Activated naive CD8-positive, alpha-beta T cell treated with anti-CD3 and anti-CD28 coated beads, Interleukin-2, amount 10 ng/mL, durations not matched to agents 7 days and 5 days (primary cell): ENCODE measurements at regions not wholly inside any gene's neighbourhood (a gene's known extent, or its start where the extent isn't known, plus 50 kb on each side); places are given as distances from the start of the nearest gene placed in this dataset.
"Not testable (repeated sequence)": the region's sequence is repeated elsewhere in the genome, so short reads cannot be mapped to it uniquely, and the experiment has no call there.

Experiments used
- ATAC-seq: fragments of 150-1000 bp; cut with Tn5 transposase; one replicate; pipeline ENCODE4 v1.10.0; 2021; ENCODE audit warnings: low read depth, moderate library complexity
- POLR2A ChIA-PET: fragments of 350-600 bp; sonication (Branson Sonifier 250); formaldehyde crosslinking; loops from one replicate; lab custom pipeline; 2021; ENCODE audit warnings: antibody characterized with exemption; lab: Charles Lee
- DNase-seq: peaks from one replicate; pipeline ENCODE4 v3.0.0; 2021
- H3K27ac Mint-ChIP-seq: one replicate; pipeline ENCODE4 v1.8.0; 2022; ENCODE audit warnings: mild to moderate bottlenecking, mixed read lengths
- H3K27me3 Mint-ChIP-seq: one replicate; pipeline ENCODE4 v1.8.0; 2022; ENCODE audit warnings: mild to moderate bottlenecking, moderate library complexity, mixed read lengths
- H3K36me3 Mint-ChIP-seq: one replicate; pipeline ENCODE4 v1.8.0; 2021; ENCODE audit warnings: mild to moderate bottlenecking, mixed read lengths
- H3K4me1 Mint-ChIP-seq: one replicate; pipeline ENCODE4 v1.8.0; 2021; ENCODE audit warnings: mixed read lengths
- H3K4me3 Mint-ChIP-seq: one replicate; pipeline ENCODE4 v1.8.0; 2022; ENCODE audit warnings: mild to moderate bottlenecking, moderate library complexity, mixed read lengths
- H3K9me3 Mint-ChIP-seq: one replicate; pipeline ENCODE4 v1.8.0; 2021; ENCODE audit warnings: mixed read lengths

DNA sequence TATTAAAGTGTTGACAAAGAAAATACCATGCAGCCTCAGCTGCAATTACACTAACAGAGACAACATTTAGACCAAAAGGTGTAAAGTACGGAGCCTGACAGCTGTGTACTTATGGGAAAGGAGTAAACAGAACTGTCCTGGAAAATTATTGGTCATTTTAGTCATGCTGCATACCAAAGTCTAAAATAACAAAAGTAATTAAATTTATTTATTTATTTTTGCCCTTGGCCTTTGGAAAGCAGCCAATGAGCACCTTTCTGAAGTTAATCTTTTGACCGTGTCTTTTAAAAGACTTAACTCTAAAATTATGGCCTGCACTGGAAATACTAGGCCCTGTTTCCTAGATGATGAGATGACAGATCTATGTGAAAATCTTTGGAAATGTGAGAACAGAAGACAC lies 597.6 kb downstream of the NXPH1 start:
- H3K4me3 Mint-ChIP-seq = no peak overlapping the region
- DNase-seq (no peak), ATAC-seq (no peak)
- no peak overlapping the region for H3K27ac Mint-ChIP-seq
- POLR2A ChIA-PET = no interaction called here
- H3K4me1 Mint-ChIP-seq = no peaks in the 10 kb centered on the region
- no peaks in the 10 kb centered on the region for H3K36me3 Mint-ChIP-seq
- H3K9me3 Mint-ChIP-seq = peaks cover 2% of the 10 kb centered on the region
- no peaks in the 10 kb centered on the region for H3K27me3 Mint-ChIP-seq

- no peak overlapping the region for H3K4me3 Mint-ChIP-seq
- no peaks in the 10 kb centered on the region for H3K4me1 Mint-ChIP-seq
- H3K9me3 Mint-ChIP-seq = peaks cover 2% of the 10 kb centered on the region
- no peak for ATAC-seq
- H3K27ac Mint-ChIP-seq = no peak overlapping the region
- H3K27me3 Mint-ChIP-seq = no peaks in the 10 kb centered on the region
- no peak for DNase-seq
- H3K36me3 Mint-ChIP-seq = no peaks in the 10 kb centered on the region
- POLR2A ChIA-PET = no interaction called here
These were observed 598.0 kb downstream of the NXPH1 start for GRCh38 chr7:9031386-9031785.

DNA sequence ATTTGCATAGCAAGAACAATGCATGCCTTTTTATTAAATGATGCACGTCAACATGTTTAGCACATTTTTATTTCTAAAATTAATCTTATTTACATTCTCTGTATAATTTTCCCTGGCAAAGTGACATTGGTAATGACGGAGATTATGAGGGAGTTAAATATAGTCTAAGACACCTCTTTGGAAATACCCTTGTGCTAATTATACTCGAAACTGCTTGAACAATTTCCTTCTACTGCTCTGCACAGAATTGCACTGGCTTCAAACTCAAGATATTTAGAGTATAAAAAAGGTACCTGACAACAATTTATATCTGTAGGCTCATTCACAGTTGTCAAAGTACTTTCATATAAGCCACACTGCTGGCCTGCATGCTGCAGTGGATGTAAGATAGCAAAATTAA lies 602.7 kb downstream of the NXPH1 start:
- no peak for ATAC-seq
- DNase-seq = no peak
- H3K27me3 Mint-ChIP-seq = no peaks in the 10 kb centered on the region
- POLR2A ChIA-PET = no interaction called here
- no peaks in the 10 kb centered on the region for H3K9me3 Mint-ChIP-seq
- no peak overlapping the region for H3K4me3 Mint-ChIP-seq
- no peak overlapping the region for H3K27ac Mint-ChIP-seq
- H3K4me1 Mint-ChIP-seq = no peaks in the 10 kb centered on the region
- H3K36me3 Mint-ChIP-seq = no peaks in the 10 kb centered on the region

DNA sequence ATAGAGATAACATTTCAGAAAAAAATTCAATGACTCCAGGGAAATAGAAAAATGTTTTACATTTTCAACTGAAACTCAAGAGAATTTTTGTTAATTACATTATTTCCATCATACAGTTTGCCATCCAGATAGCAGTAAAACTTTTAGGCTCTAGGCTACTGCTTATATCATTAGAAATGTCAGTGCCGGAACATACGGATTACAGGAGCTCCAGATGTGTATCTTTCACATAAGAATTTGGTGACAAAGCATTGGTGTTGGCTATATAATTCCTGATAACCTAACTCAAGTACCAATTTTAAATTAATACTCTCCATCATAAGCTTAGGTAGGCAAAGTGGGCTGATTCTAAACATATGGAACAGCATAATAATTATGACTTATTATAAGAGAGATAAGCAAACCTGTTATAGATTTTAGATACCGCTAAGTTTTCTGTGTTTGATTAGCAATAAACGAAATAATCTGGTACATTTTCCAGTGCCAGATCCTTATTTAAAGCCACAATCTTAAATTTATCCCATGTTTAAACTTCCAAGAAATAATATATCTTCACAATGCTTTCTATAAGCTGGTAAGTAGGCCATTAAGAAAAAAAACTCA lies 637.9 kb downstream of the NXPH1 start:
- Mint-ChIP-seq H3K9me3 (peaks cover 10% of the 10 kb centered on the region), H3K4me1 (no peaks in the 10 kb centered on the region), H3K36me3 (no peaks in the 10 kb centered on the region), H3K27me3 (no peaks in the 10 kb centered on the region), H3K4me3 (no peak overlapping the region), H3K27ac (no peak overlapping the region)
- POLR2A ChIA-PET = no interaction called here
- DNase-seq (no peak), ATAC-seq (no peak)

DNA sequence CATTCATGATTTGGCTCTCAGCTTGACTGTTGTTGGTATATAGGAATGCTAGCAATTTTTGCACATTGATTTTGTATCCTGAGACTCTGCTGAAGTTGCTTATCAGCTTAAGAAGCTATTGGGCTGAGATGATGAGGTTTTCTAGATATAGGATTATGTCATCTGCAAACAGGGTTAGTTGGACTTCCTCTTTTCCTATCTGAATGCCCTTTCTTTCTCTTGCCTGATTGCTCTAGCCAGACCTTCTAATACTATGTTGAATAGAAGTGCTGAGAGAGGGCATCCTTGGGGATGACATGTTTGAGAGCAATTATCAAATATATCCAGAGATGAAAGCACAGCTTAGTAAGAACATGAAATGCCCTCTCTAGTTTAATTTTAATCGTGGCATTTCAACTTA lies 642.4 kb downstream of the NXPH1 start:
- DNase-seq, H3K9me3 Mint-ChIP-seq, H3K36me3 Mint-ChIP-seq, H3K27me3 Mint-ChIP-seq, H3K4me1 Mint-ChIP-seq, POLR2A ChIA-PET, H3K4me3 Mint-ChIP-seq, H3K27ac Mint-ChIP-seq, ATAC-seq: not testable (repeated sequence)

DNA sequence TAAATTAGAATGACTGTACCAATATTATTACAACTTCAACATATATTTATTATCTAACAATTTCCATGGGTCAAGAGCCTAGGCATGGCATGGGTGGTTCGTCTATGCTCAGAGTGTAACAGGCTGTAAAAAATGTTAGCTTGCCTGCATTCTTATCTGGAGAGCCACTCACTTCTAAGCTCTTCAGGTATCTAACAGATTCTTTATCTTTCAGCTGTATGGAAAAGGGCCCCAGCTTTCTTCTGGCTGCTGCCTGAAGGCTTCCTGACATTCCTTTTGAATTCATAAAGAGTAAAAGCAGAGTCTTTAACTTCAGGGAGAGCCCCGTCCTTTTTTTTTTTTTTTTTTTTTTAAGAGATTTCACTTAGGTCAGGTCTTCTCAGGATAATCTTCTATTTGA lies 648.8 kb downstream of the NXPH1 start:
- Mint-ChIP-seq H3K27ac (no peak overlapping the region), H3K27me3 (no peaks in the 10 kb centered on the region), H3K4me3 (no peak overlapping the region), H3K36me3 (no peaks in the 10 kb centered on the region), H3K9me3 (no peaks in the 10 kb centered on the region), H3K4me1 (no peaks in the 10 kb centered on the region)
- POLR2A ChIA-PET = no interaction called here
- ATAC-seq (no peak), DNase-seq (no peak)

GRCh38 chr7:9083837-9084236 lies 650.4 kb downstream of the NXPH1 start:
- Mint-ChIP-seq H3K27me3 (no peaks in the 10 kb centered on the region), H3K4me1 (no peaks in the 10 kb centered on the region), H3K4me3 (no peak overlapping the region), H3K27ac (no peak overlapping the region), H3K9me3 (no peaks in the 10 kb centered on the region), H3K36me3 (no peaks in the 10 kb centered on the region)
- ATAC-seq (no peak), DNase-seq (no peak)
- POLR2A ChIA-PET = no interaction called here

DNA sequence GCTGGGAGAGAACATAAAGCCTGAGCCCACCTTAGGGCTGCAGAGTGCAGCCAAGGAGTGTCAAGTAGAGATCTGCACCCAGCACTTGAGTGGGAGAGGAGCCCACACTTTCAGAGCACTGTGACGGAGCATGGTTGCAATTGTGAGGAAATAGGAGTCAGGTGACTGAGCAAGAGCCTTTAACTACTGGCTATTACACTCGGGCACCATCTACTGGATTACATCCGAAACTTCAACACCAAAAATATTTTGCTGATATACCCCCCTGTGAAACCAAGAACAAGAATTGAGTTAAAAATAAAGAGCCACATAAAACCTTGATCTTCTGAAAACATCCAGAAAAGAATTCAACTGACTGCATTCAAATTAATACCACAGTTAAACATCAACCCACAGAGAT lies 657.9 kb downstream of the NXPH1 start:
- Mint-ChIP-seq H3K4me3 (no peak overlapping the region), H3K27me3 (no peaks in the 10 kb centered on the region), H3K27ac (no peak overlapping the region), H3K36me3 (no peaks in the 10 kb centered on the region), H3K4me1 (no peaks in the 10 kb centered on the region), H3K9me3 (peaks cover 5% of the 10 kb centered on the region)
- ATAC-seq (no peak), DNase-seq (no peak)
- POLR2A ChIA-PET = no interaction called here

DNA sequence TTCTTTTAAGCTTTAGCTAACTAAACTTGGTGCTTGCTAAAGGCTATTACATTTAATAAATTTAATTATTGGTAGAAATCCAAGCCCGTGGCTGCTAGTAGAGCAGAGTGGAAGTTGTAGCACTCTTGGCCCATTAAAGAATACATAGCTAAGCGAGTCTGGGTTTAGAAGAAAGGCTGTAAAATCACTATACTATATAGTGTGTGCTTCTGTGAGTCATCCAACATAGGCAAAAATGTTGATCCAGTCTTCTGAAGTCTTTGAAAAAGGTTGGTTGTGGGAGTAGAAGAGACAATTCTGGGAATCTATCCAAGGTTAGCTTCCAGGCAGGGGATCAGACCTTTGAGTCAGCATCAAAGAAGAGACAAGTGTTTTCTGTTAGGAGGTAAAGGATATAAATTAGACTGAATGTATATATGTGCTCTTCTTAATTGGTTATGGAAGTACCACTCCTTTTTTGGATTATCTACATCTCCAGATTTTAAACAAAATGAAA lies 664.2 kb downstream of the NXPH1 start:
- H3K27ac Mint-ChIP-seq = no peak overlapping the region
- POLR2A ChIA-PET = no interaction called here
- no peak overlapping the region for H3K4me3 Mint-ChIP-seq
- ATAC-seq = no peak
- no peak for DNase-seq
- H3K36me3 Mint-ChIP-seq = no peaks in the 10 kb centered on the region
- peaks cover 4% of the 10 kb centered on the region for H3K9me3 Mint-ChIP-seq
- H3K4me1 Mint-ChIP-seq = no peaks in the 10 kb centered on the region
- H3K27me3 Mint-ChIP-seq = no peaks in the 10 kb centered on the region

DNA sequence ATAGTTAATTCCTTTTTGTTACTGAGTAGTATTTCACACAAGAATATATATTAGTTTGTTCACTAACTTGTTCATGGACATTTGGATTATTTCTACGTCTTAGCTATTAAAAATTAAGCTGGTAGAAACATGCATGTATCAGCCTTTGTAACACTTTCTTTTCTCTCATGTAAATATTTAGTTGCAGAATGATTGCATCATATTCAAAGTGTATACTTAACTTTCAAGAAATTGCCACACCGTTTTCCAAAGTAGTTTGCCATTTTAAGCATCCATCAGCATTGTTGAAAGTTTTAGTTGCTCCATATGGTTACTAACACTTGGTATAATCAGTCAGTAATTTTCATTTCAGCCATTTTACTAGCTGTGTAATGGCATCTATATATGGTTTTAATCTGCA lies 666.9 kb downstream of the NXPH1 start:
- H3K4me1 Mint-ChIP-seq = no peaks in the 10 kb centered on the region
- H3K9me3 Mint-ChIP-seq = peaks cover 4% of the 10 kb centered on the region
- POLR2A ChIA-PET = no interaction called here

GRCh38 chr7:9102846-9103245 lies 669.4 kb downstream of the NXPH1 start:
- Mint-ChIP-seq H3K27ac (no peak overlapping the region), H3K36me3 (no peaks in the 10 kb centered on the region), H3K4me3 (no peak overlapping the region), H3K27me3 (no peaks in the 10 kb centered on the region), H3K9me3 (no peaks in the 10 kb centered on the region), H3K4me1 (no peaks in the 10 kb centered on the region)
- ATAC-seq (no peak), DNase-seq (no peak)
- POLR2A ChIA-PET = no interaction called here

More for the DNA sequence above, 666.9 kb downstream of the NXPH1 start:
- Mint-ChIP-seq H3K4me3 (no peak overlapping the region), H3K36me3 (no peaks in the 10 kb centered on the region), H3K27me3 (no peaks in the 10 kb centered on the region), H3K27ac (no peak overlapping the region)
- ATAC-seq (no peak), DNase-seq (no peak)

DNA sequence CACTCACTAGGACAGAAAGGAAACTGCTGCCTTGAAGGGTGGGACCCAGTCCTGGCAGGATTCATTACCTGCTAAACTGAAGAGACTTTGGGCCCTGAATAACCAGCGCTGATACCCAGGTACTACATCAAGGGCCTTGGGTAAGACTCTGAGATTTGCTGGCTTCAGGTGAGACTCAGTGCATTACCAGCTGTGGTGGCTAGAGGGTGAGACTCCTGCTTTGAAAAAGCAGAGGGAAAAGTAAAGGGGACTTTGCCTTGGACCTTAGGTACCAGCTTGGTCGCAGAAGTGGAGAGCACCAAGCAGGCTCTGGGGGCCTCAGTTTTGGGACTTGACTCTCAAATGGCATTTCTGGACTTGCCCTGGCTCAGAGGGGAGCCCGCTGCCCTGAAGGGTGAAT lies 673.3 kb downstream of the NXPH1 start:
- DNase-seq (no peak), ATAC-seq (no peak)
- H3K4me1 Mint-ChIP-seq = no peaks in the 10 kb centered on the region

DNA sequence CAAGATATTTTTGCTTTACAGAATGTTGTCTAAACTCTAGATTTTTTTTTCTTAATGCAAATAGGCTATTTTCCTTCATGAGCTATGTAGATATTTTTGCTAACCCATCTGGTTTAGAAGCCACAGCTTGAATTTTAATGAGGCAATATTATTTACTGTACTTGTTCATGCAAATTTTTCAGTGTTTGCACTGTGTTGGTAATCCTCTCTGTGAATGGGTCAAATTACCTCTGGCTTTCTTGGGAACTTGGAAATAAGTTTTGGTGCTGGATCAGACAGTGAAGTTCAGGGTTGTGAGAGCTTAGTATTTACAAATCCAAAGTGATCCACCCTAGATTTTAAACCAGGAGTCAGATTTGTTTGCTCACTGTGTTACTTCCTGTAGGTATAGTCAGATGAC lies 686.9 kb downstream of the NXPH1 start:
- Mint-ChIP-seq H3K27ac (no peak overlapping the region), H3K36me3 (no peaks in the 10 kb centered on the region), H3K9me3 (no peaks in the 10 kb centered on the region), H3K27me3 (no peaks in the 10 kb centered on the region), H3K4me1 (no peaks in the 10 kb centered on the region), H3K4me3 (no peak overlapping the region)
- DNase-seq = no peak
- POLR2A ChIA-PET = no interaction called here
- no peak for ATAC-seq

More for the DNA sequence above, 673.3 kb downstream of the NXPH1 start:
- POLR2A ChIA-PET = no interaction called here
- Mint-ChIP-seq H3K36me3 (no peaks in the 10 kb centered on the region), H3K27ac (no peak overlapping the region), H3K27me3 (no peaks in the 10 kb centered on the region), H3K4me3 (no peak overlapping the region), H3K9me3 (peaks cover 7% of the 10 kb centered on the region)

GRCh38 chr7:9124320-9124719 lies 690.9 kb downstream of the NXPH1 start:
- H3K4me1 Mint-ChIP-seq = no peaks in the 10 kb centered on the region
- H3K9me3 Mint-ChIP-seq = no peaks in the 10 kb centered on the region
- H3K36me3 Mint-ChIP-seq = no peaks in the 10 kb centered on the region
- H3K27ac Mint-ChIP-seq = no peak overlapping the region
- POLR2A ChIA-PET = no interaction called here
- H3K27me3 Mint-ChIP-seq = no peaks in the 10 kb centered on the region
- DNase-seq (no peak), ATAC-seq (no peak)
- H3K4me3 Mint-ChIP-seq = no peak overlapping the region

DNA sequence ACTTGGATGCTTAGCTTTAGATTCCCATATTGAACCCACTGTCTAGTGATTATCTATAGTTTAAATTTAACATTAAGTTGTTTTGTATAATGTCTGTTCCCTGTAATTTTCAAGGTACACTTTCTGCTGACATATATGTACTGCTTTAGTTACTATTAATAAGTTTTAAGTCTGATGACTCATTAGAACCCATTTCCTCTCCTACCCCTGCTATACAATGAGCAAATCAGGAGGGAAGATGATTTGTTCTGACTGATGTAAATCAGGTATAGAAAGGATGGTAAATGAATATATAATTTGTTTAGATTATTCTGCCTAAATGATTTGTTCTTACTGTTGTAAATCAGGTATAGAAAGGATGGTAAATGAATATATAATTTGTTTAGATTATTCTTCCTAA lies 691.8 kb downstream of the NXPH1 start:
- H3K4me3 Mint-ChIP-seq = no peak overlapping the region
- ATAC-seq (no peak), DNase-seq (no peak)
- H3K27me3 Mint-ChIP-seq = no peaks in the 10 kb centered on the region
- no peaks in the 10 kb centered on the region for H3K4me1 Mint-ChIP-seq
- H3K36me3 Mint-ChIP-seq = no peaks in the 10 kb centered on the region
- no peaks in the 10 kb centered on the region for H3K9me3 Mint-ChIP-seq
- no peak overlapping the region for H3K27ac Mint-ChIP-seq
- POLR2A ChIA-PET = no interaction called here
